ENCODE measurements at regions not wholly inside any gene's neighbourhood (a gene's known extent, or its start where the extent isn't known, plus 50 kb on each side); places are given as distances from the start of the nearest gene placed in this dataset.

GRCh38 chrX:16484338-16484737 is 165.6 kb upstream of the S100G start:
- TF ChIP-seq, protein P1, sequence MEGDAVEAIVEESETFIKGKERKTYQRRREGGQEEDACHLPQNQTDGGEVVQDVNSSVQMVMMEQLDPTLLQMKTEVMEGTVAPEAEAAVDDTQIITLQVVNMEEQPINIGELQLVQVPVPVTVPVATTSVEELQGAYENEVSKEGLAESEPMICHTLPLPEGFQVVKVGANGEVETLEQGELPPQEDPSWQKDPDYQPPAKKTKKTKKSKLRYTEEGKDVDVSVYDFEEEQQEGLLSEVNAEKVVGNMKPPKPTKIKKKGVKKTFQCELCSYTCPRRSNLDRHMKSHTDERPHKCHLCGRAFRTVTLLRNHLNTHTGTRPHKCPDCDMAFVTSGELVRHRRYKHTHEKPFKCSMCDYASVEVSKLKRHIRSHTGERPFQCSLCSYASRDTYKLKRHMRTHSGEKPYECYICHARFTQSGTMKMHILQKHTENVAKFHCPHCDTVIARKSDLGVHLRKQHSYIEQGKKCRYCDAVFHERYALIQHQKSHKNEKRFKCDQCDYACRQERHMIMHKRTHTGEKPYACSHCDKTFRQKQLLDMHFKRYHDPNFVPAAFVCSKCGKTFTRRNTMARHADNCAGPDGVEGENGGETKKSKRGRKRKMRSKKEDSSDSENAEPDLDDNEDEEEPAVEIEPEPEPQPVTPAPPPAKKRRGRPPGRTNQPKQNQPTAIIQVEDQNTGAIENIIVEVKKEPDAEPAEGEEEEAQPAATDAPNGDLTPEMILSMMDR (IDR thresholded peaks at IDR 0.05) = no peak
- TF ChIP-seq POLR2A (IDR thresholded peaks at IDR 0.05; ENCODE audit: low read depth) = no peak
